ENCODE measurements at regions not wholly inside any gene's neighbourhood (a gene's known extent, or its start where the extent isn't known, plus 50 kb on each side); places are given as distances from the start of the nearest gene placed in this dataset.
A peak's percentile ranks its signal among the peaks of the same experiment; 100 is the strongest.

- Mint-ChIP-seq H3K9me3 (peaks cover 4% of the 10 kb centered on the region), H3K36me3 (ENCODE audit: low read depth) (no peaks in the 10 kb centered on the region), H3K27ac (no peak overlapping the region), H3K4me3 (no peak overlapping the region), H3K4me1 (ENCODE audit: low read depth) (peaks cover 17% of the 10 kb centered on the region), H3K27me3 (ENCODE audit: low read depth) (no peaks in the 10 kb centered on the region)
- DNase-seq (ENCODE audit: low spot score): peak; percentile 30
Observed at GRCh38 chr6:44062771-44063560, 64.3 kb downstream of the MRPL14 start.

DNA sequence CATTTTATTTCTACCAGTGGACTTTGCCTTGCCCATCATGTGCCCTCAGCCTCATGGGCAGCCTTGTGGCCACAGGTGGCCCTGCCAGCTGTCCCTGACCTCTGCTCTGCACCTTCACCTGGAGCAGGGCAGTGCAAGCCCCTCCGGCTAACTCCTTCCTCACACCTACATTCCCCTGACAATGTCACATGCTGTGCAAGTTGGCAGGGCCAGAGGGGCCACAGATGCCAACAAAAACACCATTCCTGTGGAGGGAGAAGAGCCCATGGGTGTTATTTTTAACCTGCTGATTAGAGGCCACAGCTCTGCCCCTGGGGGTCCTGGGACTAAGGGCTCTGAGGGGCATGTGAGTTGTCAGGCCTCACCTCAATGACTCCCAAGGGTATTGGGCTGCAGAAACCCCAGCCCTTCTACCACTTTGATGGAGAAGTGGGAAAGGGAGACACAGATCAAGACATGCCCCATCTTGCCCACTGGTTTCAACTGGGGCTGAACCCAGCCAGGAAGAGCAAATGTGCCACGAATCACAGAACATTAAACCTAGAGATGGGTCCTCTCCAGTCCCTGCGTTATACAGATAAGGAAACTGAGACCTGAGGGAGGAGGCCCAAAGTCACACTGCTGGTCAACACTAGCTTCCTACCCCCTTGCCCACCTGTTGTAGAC lies 65.0 kb downstream of the MRPL14 start:
- Mint-ChIP-seq H3K4me3 (no peak overlapping the region), H3K9me3 (peaks cover 4% of the 10 kb centered on the region), H3K36me3 (ENCODE audit: low read depth) (no peaks in the 10 kb centered on the region), H3K27ac (no peak overlapping the region), H3K4me1 (ENCODE audit: low read depth) (peaks cover 24% of the 10 kb centered on the region), H3K27me3 (ENCODE audit: low read depth) (no peaks in the 10 kb centered on the region)
- DNase-seq (ENCODE audit: low spot score): no peak

DNA sequence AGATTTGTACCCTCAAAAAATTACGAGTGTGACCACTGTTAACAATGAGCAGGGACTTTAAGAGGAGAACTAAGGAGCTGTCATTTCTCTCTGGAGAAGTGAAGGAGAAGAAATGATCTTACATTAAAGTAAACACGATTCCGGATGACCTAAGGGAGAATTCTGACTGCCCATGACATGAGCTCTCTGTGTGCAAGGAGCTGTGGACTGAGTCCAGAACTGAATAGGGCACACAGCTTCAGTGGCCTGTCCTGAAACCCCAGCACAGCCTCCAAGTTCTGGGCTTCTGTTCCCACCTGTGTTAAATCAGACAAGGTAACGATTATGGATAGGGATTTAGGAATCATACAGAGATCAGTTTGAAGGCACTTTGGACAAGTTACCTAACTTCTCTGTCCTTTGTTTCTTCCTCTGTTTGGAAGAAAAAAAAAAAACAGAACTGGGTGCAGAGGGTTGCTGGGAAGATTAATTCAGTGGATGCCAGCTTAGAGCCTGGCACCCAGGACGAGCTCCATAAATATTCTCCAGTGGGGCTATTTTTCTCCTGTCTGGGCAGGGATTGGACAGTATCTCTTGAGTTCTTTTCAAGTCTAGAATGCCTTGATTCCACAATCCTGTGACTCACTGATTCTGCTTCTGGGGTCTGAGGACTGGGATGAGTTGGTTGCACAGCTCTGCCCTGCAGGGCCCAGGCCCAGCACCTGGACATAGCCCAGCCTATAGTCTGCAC lies 65.7 kb downstream of the MRPL14 start:
- H3K4me3 Mint-ChIP-seq: no peak overlapping the region
- no peaks in the 10 kb centered on the region for H3K27me3 Mint-ChIP-seq (ENCODE audit: low read depth)
- no peaks in the 10 kb centered on the region for H3K36me3 Mint-ChIP-seq (ENCODE audit: low read depth)
- no peak for DNase-seq (ENCODE audit: low spot score)
- H3K27ac Mint-ChIP-seq: no peak overlapping the region
- peaks cover 24% of the 10 kb centered on the region for H3K4me1 Mint-ChIP-seq (ENCODE audit: low read depth)
- H3K9me3 Mint-ChIP-seq: peaks cover 4% of the 10 kb centered on the region

DNA sequence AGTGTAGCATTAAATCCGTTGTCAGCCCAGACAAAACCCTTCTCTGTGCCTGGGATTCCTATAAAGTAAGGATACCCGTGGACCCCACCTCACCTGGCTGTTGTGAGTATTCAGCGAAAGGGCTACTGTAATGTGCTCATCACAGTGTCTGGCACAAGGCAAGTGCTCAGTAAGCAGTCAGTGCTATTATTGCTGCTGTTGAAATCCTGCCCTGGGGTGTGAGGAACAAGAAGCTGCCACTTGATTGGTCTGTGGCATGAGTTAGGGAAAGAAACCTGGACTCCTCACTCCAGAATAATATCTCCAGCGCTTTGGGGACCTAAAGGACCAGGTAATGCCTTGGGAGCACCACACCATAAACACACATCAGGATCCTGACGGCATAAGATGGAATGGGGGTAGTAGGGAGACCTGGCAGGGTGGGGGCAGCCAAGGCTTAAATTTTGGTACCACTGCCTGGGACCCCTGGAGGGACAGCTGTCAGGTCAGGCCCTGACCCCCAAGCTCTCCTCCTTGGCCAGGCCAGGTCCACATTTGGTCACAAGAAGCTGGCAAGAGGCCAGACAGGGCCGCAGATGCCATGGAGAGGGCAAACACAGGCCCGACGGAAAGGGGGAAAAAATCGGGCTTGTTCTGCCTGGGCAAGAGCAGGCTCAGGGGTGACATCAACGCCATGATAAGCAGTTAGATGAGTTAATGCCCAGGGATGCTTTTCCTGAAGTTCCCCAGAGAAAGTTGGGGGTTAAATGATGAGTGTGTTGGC lies 66.5 kb downstream of the MRPL14 start:
- Mint-ChIP-seq H3K27me3 (ENCODE audit: low read depth) (no peaks in the 10 kb centered on the region), H3K27ac (no peak overlapping the region), H3K4me1 (ENCODE audit: low read depth) (peaks cover 24% of the 10 kb centered on the region), H3K9me3 (peaks cover 4% of the 10 kb centered on the region), H3K36me3 (ENCODE audit: low read depth) (no peaks in the 10 kb centered on the region), H3K4me3 (no peak overlapping the region)
- DNase-seq (ENCODE audit: low spot score): no peak

GRCh38 chr6:44059359-44060346 lies 67.6 kb downstream of the MRPL14 start:
- Mint-ChIP-seq H3K27ac (no peak overlapping the region), H3K4me3 (no peak overlapping the region), H3K4me1 (ENCODE audit: low read depth) (peaks cover 22% of the 10 kb centered on the region), H3K9me3 (peaks cover 4% of the 10 kb centered on the region), H3K36me3 (ENCODE audit: low read depth) (no peaks in the 10 kb centered on the region), H3K27me3 (ENCODE audit: low read depth) (no peaks in the 10 kb centered on the region)
- no peak for DNase-seq (ENCODE audit: low spot score)

GRCh38 chr6:44058617-44059358 lies 68.5 kb downstream of the MRPL14 start:
- peaks cover 4% of the 10 kb centered on the region for H3K9me3 Mint-ChIP-seq
- DNase-seq (ENCODE audit: low spot score): peak; percentile 70
- H3K4me3 Mint-ChIP-seq: no peak overlapping the region
- no peaks in the 10 kb centered on the region for H3K36me3 Mint-ChIP-seq (ENCODE audit: low read depth)
- H3K27me3 Mint-ChIP-seq (ENCODE audit: low read depth): no peaks in the 10 kb centered on the region
- H3K4me1 Mint-ChIP-seq (ENCODE audit: low read depth): peaks cover 19% of the 10 kb centered on the region
- peak overlapping the region; percentile 64 for H3K27ac Mint-ChIP-seq

- no peak for DNase-seq (ENCODE audit: low spot score)
- Mint-ChIP-seq H3K27ac (no peak overlapping the region), H3K9me3 (peaks cover 4% of the 10 kb centered on the region), H3K27me3 (ENCODE audit: low read depth) (no peaks in the 10 kb centered on the region), H3K36me3 (ENCODE audit: low read depth) (no peaks in the 10 kb centered on the region), H3K4me3 (no peak overlapping the region), H3K4me1 (ENCODE audit: low read depth) (peaks cover 19% of the 10 kb centered on the region)
Observed at GRCh38 chr6:44057931-44058616, 69.2 kb downstream of the MRPL14 start.

DNA sequence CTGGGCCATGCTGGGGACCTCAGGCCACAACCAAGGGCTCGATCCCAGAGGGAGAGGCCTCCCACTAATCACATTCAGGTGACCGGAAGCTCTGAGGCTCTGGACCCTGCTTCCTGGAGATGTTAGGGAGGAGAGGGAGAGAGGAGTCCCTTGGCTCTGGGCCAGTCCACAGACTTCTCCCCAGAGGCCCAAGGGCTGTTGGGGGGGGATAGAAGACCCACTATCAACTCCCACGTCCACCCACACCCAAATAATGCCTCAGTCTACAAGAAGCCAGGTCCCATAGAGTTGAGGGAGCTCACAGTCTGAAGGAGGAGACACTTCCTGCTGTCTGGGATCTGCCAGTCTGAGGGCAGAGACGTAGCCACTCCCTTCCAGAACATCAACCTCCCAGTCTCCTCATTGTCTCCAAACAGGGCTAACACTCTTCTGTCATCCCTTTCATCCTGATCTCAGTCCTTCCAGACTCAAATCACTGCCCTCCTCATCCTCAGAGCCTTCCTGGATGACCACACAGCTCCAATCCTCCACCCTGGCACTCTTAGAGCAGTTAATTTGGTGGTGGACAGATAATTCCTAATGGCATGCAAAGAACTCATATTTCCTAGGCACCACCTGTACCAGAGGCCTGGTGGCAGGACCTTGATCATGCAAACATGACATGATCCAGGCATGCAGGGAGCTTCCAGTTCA lies 69.9 kb downstream of the MRPL14 start:
- DNase-seq (ENCODE audit: low spot score): no peak
- H3K36me3 Mint-ChIP-seq (ENCODE audit: low read depth): no peaks in the 10 kb centered on the region
- H3K27ac Mint-ChIP-seq: no peak overlapping the region
- peaks cover 4% of the 10 kb centered on the region for H3K9me3 Mint-ChIP-seq
- no peak overlapping the region for H3K4me3 Mint-ChIP-seq
- H3K27me3 Mint-ChIP-seq (ENCODE audit: low read depth): no peaks in the 10 kb centered on the region
- H3K4me1 Mint-ChIP-seq (ENCODE audit: low read depth): peaks cover 20% of the 10 kb centered on the region

GRCh38 chr6:44056392-44057237 lies 70.6 kb downstream of the MRPL14 start:
- H3K27me3 Mint-ChIP-seq (ENCODE audit: low read depth): no peaks in the 10 kb centered on the region

DNA sequence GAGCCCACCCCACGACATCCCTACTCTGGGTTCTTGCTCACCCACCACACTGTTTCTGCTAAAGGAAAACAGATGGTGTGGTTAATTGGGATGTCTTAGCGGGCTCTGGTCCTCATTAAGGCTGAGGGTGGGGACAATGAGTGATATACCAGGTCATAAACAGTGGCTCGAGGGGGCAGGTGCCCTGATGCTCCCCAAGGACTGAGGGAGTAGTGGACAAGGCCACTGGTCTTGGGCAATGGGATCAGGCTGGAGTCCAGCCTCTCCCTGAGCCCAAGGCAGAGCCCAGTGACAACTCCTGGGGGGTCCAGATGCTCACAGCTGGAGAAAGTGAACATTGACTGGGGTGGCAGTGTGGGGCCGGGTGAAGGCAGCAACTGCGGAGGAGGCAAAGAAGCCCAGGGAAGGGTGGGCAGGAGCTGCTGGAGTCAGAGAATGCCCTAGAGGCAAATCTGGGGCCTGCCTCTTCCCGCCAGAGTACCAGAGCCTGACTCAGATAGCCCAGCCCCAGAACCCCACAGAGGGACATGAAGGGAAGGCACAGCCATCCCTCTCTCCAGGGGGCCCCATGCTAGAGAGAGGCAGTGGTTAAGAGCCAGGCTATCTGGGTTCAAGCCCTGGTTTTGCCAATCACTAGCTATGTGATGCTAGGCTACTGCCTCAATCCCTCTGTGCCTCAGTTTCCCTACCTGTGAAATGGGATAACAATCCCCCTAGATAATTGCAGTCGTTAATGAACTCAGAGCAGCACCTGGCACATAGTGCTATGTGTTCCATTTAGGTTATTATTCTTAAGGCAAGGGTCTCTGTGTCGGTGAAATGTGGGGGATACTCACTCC lies 72.3 kb downstream of the MRPL14 start:
- Mint-ChIP-seq H3K9me3 (peaks cover 2% of the 10 kb centered on the region), H3K36me3 (ENCODE audit: low read depth) (no peaks in the 10 kb centered on the region), H3K27ac (no peak overlapping the region), H3K27me3 (ENCODE audit: low read depth) (no peaks in the 10 kb centered on the region), H3K4me3 (no peak overlapping the region), H3K4me1 (ENCODE audit: low read depth) (peaks cover 26% of the 10 kb centered on the region)
- no peak for DNase-seq (ENCODE audit: low spot score)

More at GRCh38 chr6:44056392-44057237, 70.6 kb downstream of the MRPL14 start:
- Mint-ChIP-seq H3K4me3 (no peak overlapping the region), H3K27ac (no peak overlapping the region), H3K36me3 (ENCODE audit: low read depth) (no peaks in the 10 kb centered on the region), H3K9me3 (peaks cover 4% of the 10 kb centered on the region), H3K4me1 (ENCODE audit: low read depth) (peaks cover 23% of the 10 kb centered on the region)
- DNase-seq (ENCODE audit: low spot score): no peak
